Lung (tissue), 11 donors: ENCODE measurements at regions not wholly inside any gene's neighbourhood (a gene's known extent, or its start where the extent isn't known, plus 50 kb on each side); places are given as distances from the start of the nearest gene placed in this dataset.
"Not testable (repeated sequence)": the region's sequence is repeated elsewhere in the genome, so short reads cannot be mapped to it uniquely, and the experiment has no call there.

ENCODE experiments used
- ATAC-seq: fragments of 200-7000 bp; cut with Tn5 transposase; one replicate; pipeline ENCODE4 v1.9.1; 2020; ENCODE audit warnings: moderate number of reproducible peaks; ENCODE audit not compliant: insufficient read depth, low FRiP score
- DNase-seq, 3 donors: peaks; one replicate each; pipeline ENCODE4 v3.0.0-alpha.2; 2013 to 2017
- H3K27ac ChIP-seq, 2 donors: one replicate each; pipeline ENCODE4 v1.5.1; 2013; ENCODE audit warnings: mild to moderate bottlenecking in 2 of 2, moderate library complexity in 2 of 2, control low read depth in 1 of 2, inconsistent platforms in 1 of 2, low read depth in 1 of 2, low read length in 1 of 2
- H3K27me3 ChIP-seq, 3 donors: one replicate each; pipeline ENCODE4 v1.5.1; 2013; ENCODE audit warnings: low read length in 2 of 3; ENCODE audit not compliant: control insufficient read depth in 3 of 3, insufficient read depth in 3 of 3
- H3K36me3 ChIP-seq, 4 donors: one replicate each; pipeline ENCODE4 v1.5.1; 2013; ENCODE audit warnings: low read length in 4 of 4, mild to moderate bottlenecking in 1 of 4, moderate library complexity in 1 of 4; ENCODE audit not compliant: control insufficient read depth in 4 of 4, insufficient read depth in 4 of 4
- H3K4me1 ChIP-seq, 5 donors: one replicate each; pipeline ENCODE4 v1.5.1; 2013; ENCODE audit warnings: low read length in 5 of 5, mild to moderate bottlenecking in 2 of 5, moderate library complexity in 1 of 5; ENCODE audit not compliant: control insufficient read depth in 5 of 5, insufficient read depth in 5 of 5
- H3K4me3 ChIP-seq: one replicate; pipeline ENCODE4 v1.5.1; 2013; ENCODE audit warnings: mild to moderate bottlenecking, control low read depth, moderate library complexity
- H3K9ac ChIP-seq, 2 donors: one replicate each; pipeline ENCODE4 v1.5.1; 2013; ENCODE audit warnings: low read length in 2 of 2, control low read depth in 1 of 2; ENCODE audit not compliant: insufficient read depth in 1 of 2
- H3K9me3 ChIP-seq, 4 donors: one replicate each; pipeline ENCODE4 v1.5.1; 2013; ENCODE audit warnings: low read length in 3 of 4, mild to moderate bottlenecking in 1 of 4, moderate library complexity in 1 of 4; ENCODE audit not compliant: control insufficient read depth in 4 of 4, insufficient read depth in 3 of 4
- WGBS, 2 donors: extraction: QIAGEN DNeasy Blood & Tissue Kit; methylation state at CpG; one replicate each; pipeline ENCODE4 v1.1.7; 2013; 5-methylcytosine and 5-hydroxymethylcytosine counted together
- TF ChIP-seq, protein P1 (sequence below): IDR thresholded peaks from 2 replicates; pipeline ENCODE4 v1.5.1; 2012; ENCODE audit warnings: mild to moderate bottlenecking; ENCODE audit errors: control extremely low read depth, extremely low read depth
- donor health status: control.
- donor health status: control.
- donor health status: Bipolar disorder and iron deficiency.
- donor health status: healthy.
- donor health status: DM: yes; HTN: yes; CAD: no.

DNA sequence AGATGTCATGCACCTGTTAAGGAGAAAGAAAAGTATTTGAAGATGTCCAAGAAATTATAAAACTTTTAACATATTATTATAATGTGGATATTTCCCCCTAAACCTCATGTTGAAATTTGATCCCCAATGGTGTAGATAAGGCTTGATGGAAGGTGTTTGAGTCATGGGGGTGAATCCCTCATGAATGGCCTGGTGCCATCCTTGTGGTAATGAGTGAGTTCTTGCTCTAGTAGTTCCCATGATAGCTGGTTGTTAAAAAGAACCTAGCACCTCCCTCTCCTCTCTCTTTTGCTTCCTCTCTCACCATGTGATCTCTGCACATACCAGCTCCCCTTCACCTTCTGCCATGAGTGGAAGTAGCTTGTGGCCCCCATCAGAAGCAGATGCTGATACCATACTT lies 176.6 kb upstream of the NR3C2 start:
- DNase-seq = no peak
- H3K4me1 ChIP-seq = no peaks in the 10 kb centered on the region
- H3K27me3 ChIP-seq = no peaks in the 10 kb centered on the region
- TF ChIP-seq, protein P1, sequence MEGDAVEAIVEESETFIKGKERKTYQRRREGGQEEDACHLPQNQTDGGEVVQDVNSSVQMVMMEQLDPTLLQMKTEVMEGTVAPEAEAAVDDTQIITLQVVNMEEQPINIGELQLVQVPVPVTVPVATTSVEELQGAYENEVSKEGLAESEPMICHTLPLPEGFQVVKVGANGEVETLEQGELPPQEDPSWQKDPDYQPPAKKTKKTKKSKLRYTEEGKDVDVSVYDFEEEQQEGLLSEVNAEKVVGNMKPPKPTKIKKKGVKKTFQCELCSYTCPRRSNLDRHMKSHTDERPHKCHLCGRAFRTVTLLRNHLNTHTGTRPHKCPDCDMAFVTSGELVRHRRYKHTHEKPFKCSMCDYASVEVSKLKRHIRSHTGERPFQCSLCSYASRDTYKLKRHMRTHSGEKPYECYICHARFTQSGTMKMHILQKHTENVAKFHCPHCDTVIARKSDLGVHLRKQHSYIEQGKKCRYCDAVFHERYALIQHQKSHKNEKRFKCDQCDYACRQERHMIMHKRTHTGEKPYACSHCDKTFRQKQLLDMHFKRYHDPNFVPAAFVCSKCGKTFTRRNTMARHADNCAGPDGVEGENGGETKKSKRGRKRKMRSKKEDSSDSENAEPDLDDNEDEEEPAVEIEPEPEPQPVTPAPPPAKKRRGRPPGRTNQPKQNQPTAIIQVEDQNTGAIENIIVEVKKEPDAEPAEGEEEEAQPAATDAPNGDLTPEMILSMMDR = no peak
- no peak overlapping the region for H3K9ac ChIP-seq
- H3K4me3 ChIP-seq = no peak overlapping the region
- no peak overlapping the region for H3K27ac ChIP-seq
- no peaks in the 10 kb centered on the region for H3K36me3 ChIP-seq
- no peak for ATAC-seq
- peaks cover 0 to 2% (median 0%) of the 10 kb centered on the region in 4 donors for H3K9me3 ChIP-seq

DNA sequence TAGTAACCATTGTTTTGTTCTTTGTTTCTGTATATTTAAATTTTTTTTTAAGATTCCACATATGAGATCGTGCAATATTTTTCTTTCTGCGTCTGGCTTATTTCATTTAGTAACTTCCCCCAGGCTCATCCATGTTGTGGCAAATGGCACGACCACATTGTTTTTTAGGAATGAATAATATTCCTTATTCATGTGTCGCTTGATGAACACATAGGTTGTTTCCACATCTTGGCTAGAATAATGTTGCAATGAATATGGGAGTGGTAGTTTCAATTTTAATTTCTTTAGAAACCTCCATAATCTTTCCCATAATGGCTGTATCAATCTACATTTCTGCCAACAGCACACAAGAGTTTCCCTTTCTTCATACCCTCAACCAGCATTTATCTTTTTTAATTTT lies 166.8 kb upstream of the NR3C2 start:
- Histone ChIP-seq H3K4me1 (no peaks in the 10 kb centered on the region), H3K9ac (no peak overlapping the region), H3K9me3 (peaks cover 0 to 3% (median under 1%) of the 10 kb centered on the region in 4 donors), H3K27ac (no peak overlapping the region), H3K36me3 (no peaks in the 10 kb centered on the region), H3K27me3 (no peaks in the 10 kb centered on the region), H3K4me3 (no peak overlapping the region)
- ATAC-seq = no peak
- TF ChIP-seq, protein P1 = no peak
- no peak for DNase-seq
- WGBS, 2 donors = 92 to 93% methylated on average over 4 of the region's 4 CpGs

- not testable (repeated sequence) for H3K4me3 ChIP-seq, ATAC-seq, DNase-seq, H3K27ac ChIP-seq, H3K9ac ChIP-seq, H3K27me3 ChIP-seq, H3K36me3 ChIP-seq, H3K4me1 ChIP-seq
- 85 to 86% methylated on average over 14 of the region's 14 CpGs for WGBS, 2 donors
- H3K9me3 ChIP-seq = peaks cover 0 to 12% (median 6%) of the 10 kb centered on the region in 4 donors
Measured at GRCh38 chr4:148598418-148599207, 156.4 kb upstream of the NR3C2 start.

DNA sequence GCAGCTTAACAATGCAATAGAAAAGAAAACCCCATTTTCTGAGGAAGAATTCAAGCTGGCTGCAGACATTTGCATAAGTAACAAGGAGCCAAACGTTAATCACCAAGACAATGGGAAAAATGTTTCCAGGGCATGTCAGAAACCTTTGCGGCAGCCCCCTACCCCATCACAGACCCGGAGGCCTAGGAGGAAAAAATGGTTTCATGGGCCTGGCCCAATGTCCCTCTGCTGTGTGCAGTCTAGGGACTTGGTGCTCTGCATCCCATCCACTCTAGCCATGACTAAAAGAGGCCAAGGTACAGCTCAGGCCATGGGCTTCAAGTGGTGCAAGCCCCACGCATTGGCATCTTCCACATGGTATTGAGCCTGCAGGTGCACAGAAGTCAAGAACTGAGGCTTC lies 147.0 kb upstream of the NR3C2 start:
- Histone ChIP-seq H3K27me3 (no peaks in the 10 kb centered on the region), H3K4me3 (no peak overlapping the region), H3K9ac (no peak overlapping the region), H3K4me1 (no peaks in the 10 kb centered on the region), H3K36me3 (no peaks in the 10 kb centered on the region), H3K27ac (no peak overlapping the region), H3K9me3 (peaks cover 0 to 10% (median 0%) of the 10 kb centered on the region in 4 donors)
- ATAC-seq (no peak), DNase-seq (no peak)
- WGBS, 2 donors = 91% methylated on average over 4 of the region's 4 CpGs
- TF ChIP-seq, protein P1 = no peak
